WTC11 (cell line): ENCODE measurements at regions not wholly inside any gene's neighbourhood (a gene's known extent, or its start where the extent isn't known, plus 50 kb on each side); places are given as distances from the start of the nearest gene placed in this dataset.

Source experiments
- ATAC-seq: fragments of 200-7000 bp; cut with Tn5 transposase; 2 replicates; pipeline ENCODE4 v1.10.0; 2021; ENCODE audit warnings: mild to moderate bottlenecking, moderate library complexity
- CTCF ChIA-PET: fragments of 300-600 bp; sonication (Branson Sonifier 250); formaldehyde crosslinking; loops from one replicate; lab custom pipeline; 2021; ENCODE audit warnings: antibody characterized with exemption; lab: Charles Lee
- POLR2A ChIA-PET: fragments of 350-600 bp; sonication (Branson Sonifier 250); formaldehyde crosslinking; loops from one replicate; lab custom pipeline; 2021; ENCODE audit warnings: antibody characterized with exemption; lab: Charles Lee
- DNase-seq: peaks from one replicate; pipeline ENCODE4 v3.0.0; 2021; ENCODE audit warnings: low spot score
- H3K27ac Mint-ChIP-seq: 2 replicates; pipeline ENCODE4 v1.8.0; 2021; ENCODE audit warnings: mixed read lengths
- H3K27me3 Mint-ChIP-seq: 2 replicates; pipeline ENCODE4 v1.8.0; 2021; ENCODE audit warnings: low read depth, mild to moderate bottlenecking, moderate library complexity, mixed read lengths
- H3K36me3 Mint-ChIP-seq: 2 replicates; pipeline ENCODE4 v1.8.0; 2021; ENCODE audit warnings: mixed read lengths
- H3K4me1 Mint-ChIP-seq: 2 replicates; pipeline ENCODE4 v1.8.0; 2022; ENCODE audit warnings: mixed read lengths
- H3K4me3 Mint-ChIP-seq: 2 replicates; pipeline ENCODE4 v1.8.0; 2021; ENCODE audit warnings: mild to moderate bottlenecking, moderate library complexity, mixed read lengths
- H3K9me3 Mint-ChIP-seq: 2 replicates; pipeline ENCODE4 v1.8.0; 2021; ENCODE audit warnings: mixed read lengths
- ATF6 ChIP-seq: sonication (generic); formaldehyde crosslinking; IDR thresholded peaks from 2 replicates; pipeline ENCODE4 v1.8.1; 2023; ENCODE audit warnings: mild to moderate bottlenecking, missing genetic modification reagents
- ERG ChIP-seq: fragments of 250-450 bp; sonication (Bioruptor Pico); IDR thresholded peaks from 2 replicates; pipeline ENCODE4 v1.8.0; 2021; ENCODE audit warnings: mild to moderate bottlenecking
- ESRRA ChIP-seq: sonication (generic); formaldehyde crosslinking; IDR thresholded peaks from 2 replicates; pipeline ENCODE4 v1.8.1; 2022; ENCODE audit warnings: mild to moderate bottlenecking, missing genetic modification reagents, borderline replicate concordance
- GABPB1 ChIP-seq: sonication (generic); formaldehyde crosslinking; IDR thresholded peaks from 2 replicates; pipeline ENCODE4 v1.8.1; 2023; ENCODE audit warnings: mild to moderate bottlenecking, missing genetic modification reagents
- MYBL2 ChIP-seq: sonication (generic); formaldehyde crosslinking; IDR thresholded peaks from 2 replicates; pipeline ENCODE4 v1.8.1; 2023; ENCODE audit warnings: mild to moderate bottlenecking, moderate library complexity, missing genetic modification reagents
- NFYB ChIP-seq: sonication (generic); formaldehyde crosslinking; conservative IDR thresholded peaks from 2 replicates; pipeline ENCODE4 v1.8.0; 2022; ENCODE audit warnings: low read depth, missing genetic modification reagents
- NR2C2 ChIP-seq: sonication (generic); formaldehyde crosslinking; IDR thresholded peaks from 2 replicates; pipeline ENCODE4 v1.8.0; 2022; ENCODE audit warnings: mild to moderate bottlenecking, missing genetic modification reagents
- NR3C1 ChIP-seq: sonication (generic); formaldehyde crosslinking; conservative IDR thresholded peaks from 2 replicates; pipeline ENCODE4 v1.8.1; 2023; ENCODE audit warnings: low read depth, mild to moderate bottlenecking, missing genetic modification reagents
- SMAD3 ChIP-seq: sonication (generic); formaldehyde crosslinking; IDR thresholded peaks from 2 replicates; pipeline ENCODE4 v1.8.0; 2022; ENCODE audit warnings: missing genetic modification reagents, mild to moderate bottlenecking, borderline replicate concordance
- SOX15 ChIP-seq: fragments of 250-450 bp; sonication (Bioruptor Pico); IDR thresholded peaks from 2 replicates; pipeline ENCODE4 v1.9.0; 2021; ENCODE audit warnings: mild to moderate bottlenecking
- ZNF121 ChIP-seq: sonication (generic); formaldehyde crosslinking; IDR thresholded peaks from 2 replicates; pipeline ENCODE4 v1.8.0; 2023; ENCODE audit warnings: missing genetic modification reagents
- ZNF138 ChIP-seq: sonication (generic); formaldehyde crosslinking; conservative IDR thresholded peaks from 2 replicates; pipeline ENCODE4 v1.8.1; 2022; ENCODE audit warnings: mild to moderate bottlenecking, moderate library complexity, missing genetic modification reagents
- ZNF232 ChIP-seq: sonication (generic); formaldehyde crosslinking; IDR thresholded peaks from 2 replicates; pipeline ENCODE4 v1.8.0; 2022; ENCODE audit warnings: mild to moderate bottlenecking, missing genetic modification reagents
- ZNF416 ChIP-seq: fragments of 250-450 bp; sonication (Bioruptor Pico); IDR thresholded peaks from 2 replicates; pipeline ENCODE4 v1.9.0; 2021; ENCODE audit warnings: mild to moderate bottlenecking, inconsistent platforms
- TF ChIP-seq, protein P1 (sequence below): fragments of 250-450 bp; sonication (Bioruptor Pico); IDR thresholded peaks from 2 replicates; pipeline ENCODE4 v2.1.2; 2022; ENCODE audit warnings: mild to moderate bottlenecking, moderate library complexity
- TF ChIP-seq, protein P2 (sequence below): sonication (generic); formaldehyde crosslinking; IDR thresholded peaks from 2 replicates; pipeline ENCODE4 v1.8.1; 2022; ENCODE audit warnings: mild to moderate bottlenecking, missing genetic modification reagents, moderate library complexity, borderline replicate concordance
- TF ChIP-seq, protein P3 (sequence below): sonication (generic); formaldehyde crosslinking; IDR thresholded peaks from 2 replicates; pipeline ENCODE4 v1.8.1; 2023; ENCODE audit warnings: mild to moderate bottlenecking, missing genetic modification reagents
- TF ChIP-seq, protein P4 (sequence below): fragments of 250-450 bp; sonication (Bioruptor Pico); IDR thresholded peaks from 2 replicates; pipeline ENCODE4 v1.9.0; 2021; ENCODE audit warnings: mild to moderate bottlenecking
- TF ChIP-seq, protein P5 (sequence below): sonication (generic); formaldehyde crosslinking; IDR thresholded peaks from 2 replicates; pipeline ENCODE4 v1.8.1; 2022; ENCODE audit warnings: low read depth, mild to moderate bottlenecking, moderate library complexity, missing genetic modification reagents, borderline replicate concordance
- TF ChIP-seq, protein P6 (sequence below): fragments of 250-450 bp; sonication (Bioruptor Pico); conservative IDR thresholded peaks from 2 replicates; pipeline ENCODE4 v1.9.0; 2021; ENCODE audit warnings: mild to moderate bottlenecking

- TF ChIP-seq, protein P1, sequence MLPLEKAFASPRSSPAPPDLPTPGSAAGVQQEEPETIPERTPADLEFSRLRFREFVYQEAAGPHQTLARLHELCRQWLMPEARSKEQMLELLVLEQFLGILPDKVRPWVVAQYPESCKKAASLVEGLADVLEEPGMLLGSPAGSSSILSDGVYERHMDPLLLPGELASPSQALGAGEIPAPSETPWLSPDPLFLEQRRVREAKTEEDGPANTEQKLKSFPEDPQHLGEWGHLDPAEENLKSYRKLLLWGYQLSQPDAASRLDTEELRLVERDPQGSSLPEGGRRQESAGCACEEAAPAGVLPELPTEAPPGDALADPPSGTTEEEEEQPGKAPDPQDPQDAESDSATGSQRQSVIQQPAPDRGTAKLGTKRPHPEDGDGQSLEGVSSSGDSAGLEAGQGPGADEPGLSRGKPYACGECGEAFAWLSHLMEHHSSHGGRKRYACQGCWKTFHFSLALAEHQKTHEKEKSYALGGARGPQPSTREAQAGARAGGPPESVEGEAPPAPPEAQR (CRISPR knock-in tag), result no peak
- TF ChIP-seq ESRRA (CRISPR knock-in tag) (no peak), GABPB1 (CRISPR knock-in tag) (no peak), ZNF138 (CRISPR knock-in tag) (no peak)
These were observed 144.7 kb upstream of the SHH start (continued) for GRCh38 chr7:155956977-155957376.

- TF ChIP-seq, protein P2, sequence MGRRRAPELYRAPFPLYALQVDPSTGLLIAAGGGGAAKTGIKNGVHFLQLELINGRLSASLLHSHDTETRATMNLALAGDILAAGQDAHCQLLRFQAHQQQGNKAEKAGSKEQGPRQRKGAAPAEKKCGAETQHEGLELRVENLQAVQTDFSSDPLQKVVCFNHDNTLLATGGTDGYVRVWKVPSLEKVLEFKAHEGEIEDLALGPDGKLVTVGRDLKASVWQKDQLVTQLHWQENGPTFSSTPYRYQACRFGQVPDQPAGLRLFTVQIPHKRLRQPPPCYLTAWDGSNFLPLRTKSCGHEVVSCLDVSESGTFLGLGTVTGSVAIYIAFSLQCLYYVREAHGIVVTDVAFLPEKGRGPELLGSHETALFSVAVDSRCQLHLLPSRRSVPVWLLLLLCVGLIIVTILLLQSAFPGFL (CRISPR knock-in tag), result no peak
- TF ChIP-seq GABPB1 (CRISPR knock-in tag) (no peak), NFYB (no peak), NR2C2 (CRISPR knock-in tag) (no peak), ATF6 (no peak), ZNF121 (CRISPR knock-in tag) (no peak), ERG (no peak), SMAD3 (CRISPR knock-in tag) (no peak), SOX15 (CRISPR knock-in tag) (no peak), MYBL2 (no peak)
- TF ChIP-seq, protein P3, sequence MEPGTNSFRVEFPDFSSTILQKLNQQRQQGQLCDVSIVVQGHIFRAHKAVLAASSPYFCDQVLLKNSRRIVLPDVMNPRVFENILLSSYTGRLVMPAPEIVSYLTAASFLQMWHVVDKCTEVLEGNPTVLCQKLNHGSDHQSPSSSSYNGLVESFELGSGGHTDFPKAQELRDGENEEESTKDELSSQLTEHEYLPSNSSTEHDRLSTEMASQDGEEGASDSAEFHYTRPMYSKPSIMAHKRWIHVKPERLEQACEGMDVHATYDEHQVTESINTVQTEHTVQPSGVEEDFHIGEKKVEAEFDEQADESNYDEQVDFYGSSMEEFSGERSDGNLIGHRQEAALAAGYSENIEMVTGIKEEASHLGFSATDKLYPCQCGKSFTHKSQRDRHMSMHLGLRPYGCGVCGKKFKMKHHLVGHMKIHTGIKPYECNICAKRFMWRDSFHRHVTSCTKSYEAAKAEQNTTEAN (CRISPR knock-in tag), result no peak
- Mint-ChIP-seq H3K27me3 (no peaks in the 10 kb centered on the region; the same call in 1 of the 2 replicates), H3K4me1 (no peaks in the 10 kb centered on the region), H3K36me3 (peaks cover 25% of the 10 kb centered on the region), H3K9me3 (peaks cover 32% of the 10 kb centered on the region), H3K27ac (no peak overlapping the region), H3K4me3 (no peak overlapping the region)
- ChIA-PET POLR2A (no interaction called here), CTCF (no interaction called here)
- no peak for ATAC-seq
- DNase-seq, result no peak
These were observed 143.0 kb upstream of the SHH start for GRCh38 chr7:155955367-155955635.

- DNase-seq (no peak), ATAC-seq (no peak)
- ChIA-PET CTCF (interaction anchor here (1.4 kb wide), 1 partner anchor 140 kb away, joined by 4 read pairs; no protein-coding TSS in a partner anchor), POLR2A (no interaction called here)
- no peak overlapping the region for H3K27ac Mint-ChIP-seq
- peaks cover 34% of the 10 kb centered on the region for H3K9me3 Mint-ChIP-seq
- H3K4me3 Mint-ChIP-seq, result no peak overlapping the region
- H3K36me3 Mint-ChIP-seq, result peaks cover 24% of the 10 kb centered on the region
- no peaks in the 10 kb centered on the region for H3K4me1 Mint-ChIP-seq
- no peaks in the 10 kb centered on the region; the same call in 1 of the 2 replicates for H3K27me3 Mint-ChIP-seq
- TF ChIP-seq, protein P4, sequence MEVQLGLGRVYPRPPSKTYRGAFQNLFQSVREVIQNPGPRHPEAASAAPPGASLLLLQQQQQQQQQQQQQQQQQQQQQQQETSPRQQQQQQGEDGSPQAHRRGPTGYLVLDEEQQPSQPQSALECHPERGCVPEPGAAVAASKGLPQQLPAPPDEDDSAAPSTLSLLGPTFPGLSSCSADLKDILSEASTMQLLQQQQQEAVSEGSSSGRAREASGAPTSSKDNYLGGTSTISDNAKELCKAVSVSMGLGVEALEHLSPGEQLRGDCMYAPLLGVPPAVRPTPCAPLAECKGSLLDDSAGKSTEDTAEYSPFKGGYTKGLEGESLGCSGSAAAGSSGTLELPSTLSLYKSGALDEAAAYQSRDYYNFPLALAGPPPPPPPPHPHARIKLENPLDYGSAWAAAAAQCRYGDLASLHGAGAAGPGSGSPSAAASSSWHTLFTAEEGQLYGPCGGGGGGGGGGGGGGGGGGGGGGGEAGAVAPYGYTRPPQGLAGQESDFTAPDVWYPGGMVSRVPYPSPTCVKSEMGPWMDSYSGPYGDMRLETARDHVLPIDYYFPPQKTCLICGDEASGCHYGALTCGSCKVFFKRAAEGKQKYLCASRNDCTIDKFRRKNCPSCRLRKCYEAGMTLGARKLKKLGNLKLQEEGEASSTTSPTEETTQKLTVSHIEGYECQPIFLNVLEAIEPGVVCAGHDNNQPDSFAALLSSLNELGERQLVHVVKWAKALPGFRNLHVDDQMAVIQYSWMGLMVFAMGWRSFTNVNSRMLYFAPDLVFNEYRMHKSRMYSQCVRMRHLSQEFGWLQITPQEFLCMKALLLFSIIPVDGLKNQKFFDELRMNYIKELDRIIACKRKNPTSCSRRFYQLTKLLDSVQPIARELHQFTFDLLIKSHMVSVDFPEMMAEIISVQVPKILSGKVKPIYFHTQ (CRISPR knock-in tag), result no peak
- TF ChIP-seq, protein P5, sequence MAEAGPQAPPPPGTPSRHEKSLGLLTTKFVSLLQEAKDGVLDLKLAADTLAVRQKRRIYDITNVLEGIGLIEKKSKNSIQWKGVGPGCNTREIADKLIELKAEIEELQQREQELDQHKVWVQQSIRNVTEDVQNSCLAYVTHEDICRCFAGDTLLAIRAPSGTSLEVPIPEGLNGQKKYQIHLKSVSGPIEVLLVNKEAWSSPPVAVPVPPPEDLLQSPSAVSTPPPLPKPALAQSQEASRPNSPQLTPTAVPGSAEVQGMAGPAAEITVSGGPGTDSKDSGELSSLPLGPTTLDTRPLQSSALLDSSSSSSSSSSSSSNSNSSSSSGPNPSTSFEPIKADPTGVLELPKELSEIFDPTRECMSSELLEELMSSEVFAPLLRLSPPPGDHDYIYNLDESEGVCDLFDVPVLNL, result no peak
- TF ChIP-seq ZNF232 (CRISPR knock-in tag), result no peak
- TF ChIP-seq, protein P6, sequence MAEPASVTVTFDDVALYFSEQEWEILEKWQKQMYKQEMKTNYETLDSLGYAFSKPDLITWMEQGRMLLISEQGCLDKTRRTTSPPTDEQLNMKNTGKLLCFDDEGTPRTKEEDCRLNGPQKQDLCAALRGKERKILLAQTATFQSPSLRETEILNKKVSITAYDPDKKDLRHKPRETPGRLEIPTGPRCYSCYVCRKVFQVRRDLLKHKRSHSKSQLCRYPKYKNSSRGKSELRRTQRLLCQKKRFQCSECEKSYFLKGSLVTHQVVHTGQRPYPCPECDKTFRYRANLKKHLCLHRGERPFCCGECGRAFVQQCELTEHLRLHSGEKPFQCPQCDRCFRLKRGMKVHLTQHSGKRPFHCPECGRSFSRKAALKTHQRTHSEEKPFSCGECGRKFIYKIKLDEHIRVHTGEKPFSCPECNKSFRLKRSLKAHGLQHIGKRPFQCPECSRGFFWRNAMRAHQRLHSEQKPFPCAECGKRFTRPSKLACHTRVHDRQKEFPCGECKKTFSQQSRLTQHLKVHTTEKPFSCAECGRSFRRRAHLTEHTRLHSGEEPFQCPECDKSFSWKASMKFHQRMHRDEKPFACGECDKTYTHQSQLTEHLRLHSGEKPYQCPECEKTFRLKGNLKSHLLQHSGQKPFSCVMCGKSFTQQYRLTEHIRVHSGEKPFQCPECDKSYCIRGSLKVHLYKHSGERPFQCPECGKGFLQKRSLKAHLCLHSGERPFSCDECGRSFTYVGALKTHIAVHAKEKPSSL (CRISPR knock-in tag), result no peak
- TF ChIP-seq NR3C1 (CRISPR knock-in tag), result no peak
- no peak for TF ChIP-seq ZNF416
- no peak for TF ChIP-seq SOX15 (CRISPR knock-in tag)
These were observed 142.5 kb upstream of the SHH start for GRCh38 chr7:155954550-155955366.
